ENCODE measurements at regions not wholly inside any gene's neighbourhood (a gene's known extent, or its start where the extent isn't known, plus 50 kb on each side); places are given as distances from the start of the nearest gene placed in this dataset.

GRCh38 chr2:57884281-57884680, 162.3 kb upstream of the VRK2 start:
- DNase-seq (ENCODE audit: low read depth) = no peak

- DNase-seq (ENCODE audit: low read depth) = no peak
Measured at GRCh38 chr2:57885742-57886141, 160.9 kb upstream of the VRK2 start.

- DNase-seq (ENCODE audit: low read depth) = no peak
Measured at GRCh38 chr2:57886161-57886786, 160.3 kb upstream of the VRK2 start.

- no peak for DNase-seq (ENCODE audit: low read depth)
Measured at GRCh38 chr2:57888463-57888862, 158.1 kb upstream of the VRK2 start.

GRCh38 chr2:57890464-57890863, 156.1 kb upstream of the VRK2 start:
- no peak for DNase-seq (ENCODE audit: low read depth)

DNA sequence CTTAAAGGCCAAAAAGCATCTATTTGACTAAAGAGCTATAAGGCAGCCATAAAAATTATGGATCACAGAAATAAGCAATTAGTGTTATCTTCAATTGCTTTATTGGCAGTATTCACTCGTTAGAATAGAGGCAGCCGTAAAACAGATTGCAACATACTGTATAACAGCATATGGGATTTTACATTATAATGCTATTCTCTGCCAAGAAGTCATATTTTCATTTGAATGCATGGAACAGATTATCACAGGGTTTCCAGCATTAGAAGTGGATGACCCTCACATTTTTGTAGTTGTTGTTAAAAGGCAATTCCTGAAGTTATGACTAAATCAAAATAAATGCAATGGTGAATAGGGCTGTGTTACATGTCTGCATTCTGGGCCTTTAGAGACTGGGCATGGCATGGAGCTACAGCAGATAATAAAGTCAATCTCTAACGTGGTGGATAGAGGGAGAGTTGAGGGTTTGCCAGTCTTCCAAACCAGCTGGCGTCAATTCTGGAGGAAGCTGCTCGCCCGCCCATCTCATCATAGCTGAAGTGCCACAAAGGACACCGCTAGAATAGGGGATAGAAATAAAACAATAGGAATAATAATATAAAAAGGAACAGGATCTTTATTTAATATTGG, 155.4 kb upstream of the VRK2 start:
- DNase-seq (ENCODE audit: low read depth) = no peak

GRCh38 chr2:57892920-57893319, 153.7 kb upstream of the VRK2 start:
- DNase-seq (ENCODE audit: low read depth) = no peak

DNA sequence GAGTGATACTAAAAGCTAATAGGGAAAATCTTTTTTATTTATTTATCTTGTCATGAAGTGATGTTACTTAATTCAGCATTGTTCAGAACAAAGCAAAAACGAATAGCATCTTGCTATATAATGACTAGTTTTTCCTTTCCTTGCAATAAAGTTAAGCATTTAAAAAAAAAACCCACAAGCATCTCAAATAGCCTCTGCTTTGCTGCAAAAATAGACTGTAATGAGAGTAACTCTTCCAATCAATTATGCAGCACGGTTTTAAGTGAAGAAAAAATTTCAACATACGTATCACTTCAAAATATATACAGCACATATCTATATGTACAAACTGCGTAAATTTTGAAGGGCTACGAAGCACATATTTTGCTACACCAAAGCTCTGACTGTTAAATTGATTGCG, 153.3 kb upstream of the VRK2 start:
- DNase-seq (ENCODE audit: low read depth) = no peak

DNA sequence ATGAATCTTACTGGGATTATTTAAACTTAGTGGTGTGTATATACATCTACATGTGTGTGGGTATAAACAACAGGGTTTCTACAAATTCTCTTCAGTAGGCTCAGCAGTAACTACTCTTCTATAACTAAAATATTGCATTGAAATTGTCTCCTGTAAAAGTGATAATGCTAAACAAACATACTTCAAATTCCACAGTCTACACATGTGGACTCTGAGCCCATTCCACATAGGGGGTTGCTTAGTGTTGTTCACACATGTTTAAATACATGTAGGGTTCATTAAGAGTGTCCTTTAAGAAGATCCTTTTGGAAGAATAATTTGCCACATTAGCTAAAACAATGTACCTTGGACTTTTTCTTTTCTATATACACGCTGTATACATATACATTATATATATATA, 152.8 kb upstream of the VRK2 start:
- no peak for DNase-seq (ENCODE audit: low read depth)

DNA sequence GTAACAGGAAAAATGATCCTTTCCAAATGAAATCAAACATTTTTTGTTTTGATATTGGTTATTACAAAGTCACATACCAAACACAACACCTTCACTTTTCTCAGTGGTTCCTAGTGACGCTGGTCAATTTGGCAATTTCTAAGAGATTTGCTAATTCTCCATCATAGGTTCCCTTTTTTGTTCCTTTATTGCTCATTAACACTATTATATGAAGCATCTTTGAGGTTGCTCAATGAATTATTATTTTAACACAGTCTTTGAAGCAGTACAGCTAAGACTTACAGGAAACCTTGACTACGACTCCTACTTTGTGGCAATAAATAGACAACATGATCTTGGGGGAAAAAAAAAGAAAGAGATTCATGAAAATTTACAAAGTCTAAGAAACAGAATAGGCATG, 152.2 kb upstream of the VRK2 start:
- DNase-seq (ENCODE audit: low read depth) = no peak

DNA sequence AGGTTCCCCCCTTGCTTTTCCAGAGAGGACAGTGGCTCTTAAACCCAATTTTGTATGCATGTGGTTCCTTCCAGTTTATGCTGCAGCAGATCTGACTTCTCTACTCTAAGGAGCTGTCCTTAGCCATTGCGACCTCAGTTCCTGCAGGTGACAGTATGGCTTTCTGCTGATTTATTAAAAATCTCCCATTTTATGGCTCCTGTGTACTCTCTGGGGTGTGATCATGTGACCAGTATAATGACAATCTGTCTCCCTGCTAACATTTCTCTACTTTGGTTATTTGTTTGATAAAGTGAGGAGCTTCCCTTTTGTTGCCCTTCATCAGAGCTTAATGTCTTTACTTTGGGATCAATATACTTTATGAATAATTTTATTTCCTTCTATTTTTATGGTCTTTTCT, 148.7 kb upstream of the VRK2 start:
- DNase-seq (ENCODE audit: low read depth) = no peak

GRCh38 chr2:57899898-57900297, 146.7 kb upstream of the VRK2 start:
- no peak for DNase-seq (ENCODE audit: low read depth)

DNA sequence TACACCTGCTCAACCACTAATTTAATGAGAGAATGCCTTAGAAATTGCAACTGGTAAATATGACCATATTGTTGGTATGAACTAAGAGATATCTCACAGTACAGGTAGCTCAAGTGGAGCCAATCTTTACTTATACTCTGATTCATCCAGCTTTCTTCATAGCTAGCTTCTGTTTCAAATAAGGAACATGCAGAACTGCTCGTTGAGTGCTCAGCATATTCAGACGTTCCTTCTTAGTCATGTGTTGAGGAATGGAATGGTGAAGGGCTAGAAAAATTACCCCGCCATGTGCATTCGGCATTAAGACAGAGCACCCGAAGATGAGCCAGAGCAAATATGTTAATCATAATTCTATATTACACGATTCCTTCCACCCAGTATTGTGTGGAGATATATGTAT, 144.0 kb upstream of the VRK2 start:
- no peak for DNase-seq (ENCODE audit: low read depth)

DNA sequence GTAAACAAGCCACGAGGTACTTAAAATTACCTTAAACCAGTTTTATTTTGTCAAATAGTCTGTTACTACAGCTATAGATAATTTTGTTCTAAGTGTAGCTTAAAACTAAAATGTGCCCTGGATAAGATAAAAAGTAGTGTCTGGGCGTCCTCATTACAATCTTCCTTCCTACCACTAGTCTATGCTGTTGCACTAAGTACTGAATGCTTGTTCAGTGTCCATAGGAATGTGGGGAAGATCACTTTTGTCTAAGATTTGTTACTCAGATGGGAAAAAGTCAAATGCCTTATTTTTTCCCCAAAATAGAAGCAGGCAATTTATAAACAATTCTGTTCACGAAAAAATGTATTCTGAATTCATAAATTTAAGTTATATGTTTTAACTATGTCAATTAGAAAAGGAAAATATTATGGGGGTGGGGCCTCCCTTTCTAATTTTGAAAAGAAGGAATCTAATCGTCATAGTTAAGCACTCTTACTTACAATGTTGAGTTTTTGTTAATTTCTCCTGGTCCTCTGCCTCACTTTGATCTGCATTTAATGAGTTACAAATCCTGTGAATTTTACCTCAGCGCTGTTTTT, 140.4 kb upstream of the VRK2 start:
- DNase-seq (ENCODE audit: low read depth) = no peak

- no peak for DNase-seq (ENCODE audit: low read depth)
Measured at GRCh38 chr2:57907411-57907810, 139.2 kb upstream of the VRK2 start.

GRCh38 chr2:57908736-57909161, 137.9 kb upstream of the VRK2 start:
- DNase-seq (ENCODE audit: low read depth) = no peak

- no peak for DNase-seq (ENCODE audit: low read depth)
Measured at GRCh38 chr2:57918126-57918525, 128.5 kb upstream of the VRK2 start.

- no peak for DNase-seq (ENCODE audit: low read depth)
Measured at GRCh38 chr2:57920342-57920939, 126.2 kb upstream of the VRK2 start.

DNA sequence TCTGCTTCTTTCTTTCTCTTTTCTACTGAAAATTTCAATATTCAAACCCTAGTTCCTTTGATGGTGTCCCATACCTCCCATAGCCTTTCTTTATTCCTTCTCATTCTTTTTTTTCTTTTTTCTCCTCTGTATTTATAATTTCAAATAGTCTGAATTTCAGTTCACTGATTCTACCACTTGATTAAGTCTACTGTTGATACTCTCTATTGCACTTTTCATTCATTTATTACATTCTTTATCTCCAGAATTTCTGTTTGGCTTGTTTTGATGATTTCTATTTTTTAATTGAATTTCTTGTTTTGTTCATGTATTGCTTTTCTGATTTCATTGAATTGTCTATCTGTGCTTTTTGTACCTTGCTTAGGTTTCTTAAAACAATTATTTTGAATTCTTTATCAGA, 111.9 kb upstream of the VRK2 start:
- no peak for DNase-seq (ENCODE audit: low read depth)

- DNase-seq (ENCODE audit: low read depth) = no peak
Measured at GRCh38 chr2:57936216-57936615, 110.4 kb upstream of the VRK2 start.

- DNase-seq (ENCODE audit: low read depth) = no peak
Measured at GRCh38 chr2:57937456-57937855, 109.2 kb upstream of the VRK2 start.

GRCh38 chr2:57941816-57942215, 104.8 kb upstream of the VRK2 start:
- no peak for DNase-seq (ENCODE audit: low read depth)

- no peak for DNase-seq (ENCODE audit: low read depth)
Measured at GRCh38 chr2:57943315-57943714, 103.3 kb upstream of the VRK2 start.

GRCh38 chr2:57947398-57947797, 99.2 kb upstream of the VRK2 start:
- no peak for DNase-seq (ENCODE audit: low read depth)
